GM12892 (cell line): ENCODE measurements at regions not wholly inside any gene's neighbourhood (a gene's known extent, or its start where the extent isn't known, plus 50 kb on each side); places are given as distances from the start of the nearest gene placed in this dataset.

ENCODE experiments used
- POLR2A ChIP-seq: IDR thresholded peaks from 2 replicates; pipeline ENCODE4 v1.6.1; 2011; ENCODE audit warnings: low read depth, low read length, control low read depth
- POLR2AphosphoS5 ChIP-seq: IDR thresholded peaks from 2 replicates; pipeline ENCODE4 v1.6.1; 2011; ENCODE audit warnings: low read depth, low read length, control low read depth
- TAF1 ChIP-seq: IDR thresholded peaks from 2 replicates; pipeline ENCODE4 v1.6.1; 2011; ENCODE audit warnings: low read depth, mild to moderate bottlenecking, control low read depth, low read length, borderline replicate concordance

GRCh38 chr5:92215116-92215515 is 832.0 kb upstream of the ARRDC3 start:
- TF ChIP-seq POLR2AphosphoS5: no peak
- no peak for TF ChIP-seq TAF1
- TF ChIP-seq POLR2A: no peak
